Panc1 (cell line): ENCODE measurements at regions not wholly inside any gene's neighbourhood (a gene's known extent, or its start where the extent isn't known, plus 50 kb on each side); places are given as distances from the start of the nearest gene placed in this dataset.

Experiments used
- CTCF ChIP-seq: fragments of 450-650 bp; IDR thresholded peaks from 2 replicates; pipeline ENCODE4 v1.5.1; 2017; ENCODE audit warnings: mild to moderate bottlenecking
- POLR2AphosphoS5 ChIP-seq: IDR thresholded peaks from 2 replicates; pipeline ENCODE4 v1.6.1; 2012; ENCODE audit warnings: mild to moderate bottlenecking, low read depth, low read length, moderate library complexity
- REST ChIP-seq, 2 experiments: IDR thresholded peaks; 2 replicates each; pipeline ENCODE4 v1.6.1; 2011 to 2012; ENCODE audit warnings: low read depth in 2 of 2, control low read depth in 1 of 2, low read length in 1 of 2, mild to moderate bottlenecking in 1 of 2, moderate library complexity in 1 of 2; ENCODE audit not compliant: insufficient read depth in 1 of 2
- TCF7L2 ChIP-seq: IDR thresholded peaks from 2 replicates; pipeline ENCODE4 v1.6.1; 2011; ENCODE audit warnings: mild to moderate bottlenecking, low read depth, low read length, inconsistent platforms

GRCh38 chr18:53861185-53861584, 363.3 kb downstream of the MBD2 start:
- TF ChIP-seq CTCF (no peak), REST (IDR thresholded peaks at IDR 0.05; ENCODE audit: insufficient read depth in 1 of 2, low read depth in 2 of 2, low read length in 1 of 2) (no peak), POLR2AphosphoS5 (no peak), TCF7L2 (no peak)
